ENCODE measurements at regions not wholly inside any gene's neighbourhood (a gene's known extent, or its start where the extent isn't known, plus 50 kb on each side); places are given as distances from the start of the nearest gene placed in this dataset.

- DNase-seq (ENCODE audit: low read depth): no peak
Measured at GRCh38 chr2:120898961-120899750, 163.5 kb downstream of the GLI2 start.

DNA sequence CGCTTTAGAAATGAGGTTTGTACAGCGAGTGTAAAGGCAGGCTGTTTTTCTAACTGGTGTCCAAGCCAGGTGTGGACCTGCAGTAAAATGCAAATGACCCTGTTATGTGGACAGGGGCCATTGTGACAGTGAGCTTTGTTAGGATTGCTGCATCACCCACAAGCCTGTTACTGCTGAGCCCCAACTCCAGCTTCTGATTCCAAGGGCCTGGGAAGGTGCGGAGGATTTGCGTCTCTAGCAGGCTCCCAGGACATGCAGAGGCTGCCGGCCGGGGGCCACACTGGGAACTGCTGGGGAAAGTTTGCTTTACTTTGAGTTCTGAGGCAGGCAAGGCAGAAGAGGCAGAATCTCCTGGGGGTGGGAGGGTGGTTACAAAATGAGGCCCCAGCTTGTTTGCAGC lies 164.1 kb downstream of the GLI2 start:
- no peak for DNase-seq (ENCODE audit: low read depth)

DNA sequence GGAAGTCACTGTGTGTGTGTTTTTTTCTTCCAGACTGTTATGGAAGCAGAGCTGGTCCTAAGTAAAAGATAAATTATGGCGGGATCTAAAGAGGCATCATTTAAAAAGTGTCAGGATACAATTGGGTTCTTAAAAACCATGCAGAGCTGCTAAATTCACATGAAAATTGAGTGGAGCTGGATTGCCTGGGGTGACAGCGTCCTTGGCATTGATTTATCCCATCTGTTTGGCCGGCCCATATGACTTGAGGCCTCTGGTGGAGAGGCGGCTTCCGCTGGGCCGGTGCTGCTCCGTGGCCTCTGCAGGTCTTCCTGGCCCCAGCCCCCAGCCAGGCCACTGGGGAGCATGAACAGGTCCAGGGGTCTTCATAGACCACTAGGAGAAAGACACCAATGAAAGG lies 165.5 kb downstream of the GLI2 start:
- no peak for DNase-seq (ENCODE audit: low read depth)

DNA sequence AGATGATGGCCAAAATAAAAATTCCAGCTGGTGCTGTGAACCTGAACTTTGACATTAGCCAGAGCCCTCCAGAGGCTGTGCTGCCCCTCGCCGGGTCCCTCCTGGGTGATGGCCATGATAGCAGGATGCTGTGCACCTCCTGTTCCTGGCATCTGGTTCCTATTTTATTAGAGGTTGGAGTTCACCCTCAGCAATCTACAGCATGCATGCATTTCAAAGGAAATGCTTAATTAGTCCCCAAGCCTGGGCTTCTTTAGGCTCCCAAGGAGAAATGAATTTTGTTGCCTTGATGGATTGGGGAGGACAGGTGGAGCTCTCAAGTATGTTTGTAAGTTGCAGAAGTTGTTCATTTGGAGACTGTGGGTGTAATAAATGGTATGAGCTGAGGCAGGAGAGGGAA lies 166.9 kb downstream of the GLI2 start:
- no peak for DNase-seq (ENCODE audit: low read depth)

DNA sequence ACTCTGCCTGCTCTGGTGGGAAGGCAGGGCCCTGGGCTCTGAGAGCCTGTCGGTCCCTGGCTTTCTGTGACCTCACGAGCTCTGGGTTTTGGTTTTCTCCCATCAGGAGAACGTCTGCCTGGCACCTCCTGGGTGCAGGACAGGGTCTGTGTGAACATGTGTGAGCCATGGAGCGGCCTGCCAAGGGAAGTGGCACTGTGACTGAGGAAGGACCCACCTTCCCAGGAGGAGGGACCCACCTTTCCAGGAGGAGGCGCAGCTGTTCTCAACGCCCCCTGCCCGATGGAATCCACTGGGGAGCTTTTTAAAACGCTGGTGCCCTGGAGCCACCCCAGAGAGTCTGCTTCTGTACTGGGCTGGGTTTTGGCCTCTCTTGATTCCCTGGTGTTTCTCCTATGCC lies 168.7 kb downstream of the GLI2 start:
- no peak for DNase-seq (ENCODE audit: low read depth)

GRCh38 chr2:120904830-120905234 lies 169.2 kb downstream of the GLI2 start:
- no peak for DNase-seq (ENCODE audit: low read depth)

GRCh38 chr2:120905298-120905697 lies 169.6 kb downstream of the GLI2 start:
- DNase-seq (ENCODE audit: low read depth): no peak

- DNase-seq (ENCODE audit: low read depth): no peak
Measured at GRCh38 chr2:120905824-120906571, 170.3 kb downstream of the GLI2 start.

- DNase-seq (ENCODE audit: low read depth): no peak
Measured at GRCh38 chr2:120906914-120907313, 171.2 kb downstream of the GLI2 start.

GRCh38 chr2:120907822-120908221 lies 172.2 kb downstream of the GLI2 start:
- peak; percentile 38 for DNase-seq (ENCODE audit: low read depth)

DNA sequence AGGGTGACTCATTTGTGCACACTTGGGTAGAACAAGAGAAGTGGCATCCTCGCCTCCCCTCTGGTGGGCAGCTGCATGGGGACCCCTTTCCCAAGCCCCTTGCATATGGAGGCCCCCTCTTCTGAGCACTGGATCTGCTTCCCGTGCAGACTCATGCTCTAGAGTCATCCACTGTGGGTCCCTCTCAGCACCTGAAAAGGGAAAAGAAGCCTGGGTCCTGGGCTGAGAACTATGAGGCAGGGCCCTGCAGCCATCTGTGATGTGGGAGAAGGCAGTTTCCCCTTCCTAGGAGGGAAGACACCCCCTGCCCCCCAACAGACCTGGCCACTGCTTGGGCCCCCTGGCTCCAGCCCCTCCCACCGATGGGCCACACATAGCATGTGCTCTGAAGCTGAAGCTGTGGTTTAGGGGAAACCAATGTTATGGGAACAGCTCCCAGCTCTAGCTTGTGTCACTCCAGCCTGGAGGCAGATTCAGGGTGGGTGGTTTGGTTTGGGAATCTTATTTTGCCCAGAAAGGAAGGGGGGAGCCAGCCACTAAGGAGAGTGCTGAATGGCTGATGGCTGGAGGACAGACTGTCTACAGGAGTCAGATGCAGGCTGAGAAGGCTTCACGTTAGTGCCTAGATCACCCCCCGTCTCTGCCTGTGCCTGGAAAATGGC lies 172.8 kb downstream of the GLI2 start:
- peak; percentile 42 for DNase-seq (ENCODE audit: low read depth)

- no peak for DNase-seq (ENCODE audit: low read depth)
Measured at GRCh38 chr2:120909102-120909501, 173.4 kb downstream of the GLI2 start.

DNA sequence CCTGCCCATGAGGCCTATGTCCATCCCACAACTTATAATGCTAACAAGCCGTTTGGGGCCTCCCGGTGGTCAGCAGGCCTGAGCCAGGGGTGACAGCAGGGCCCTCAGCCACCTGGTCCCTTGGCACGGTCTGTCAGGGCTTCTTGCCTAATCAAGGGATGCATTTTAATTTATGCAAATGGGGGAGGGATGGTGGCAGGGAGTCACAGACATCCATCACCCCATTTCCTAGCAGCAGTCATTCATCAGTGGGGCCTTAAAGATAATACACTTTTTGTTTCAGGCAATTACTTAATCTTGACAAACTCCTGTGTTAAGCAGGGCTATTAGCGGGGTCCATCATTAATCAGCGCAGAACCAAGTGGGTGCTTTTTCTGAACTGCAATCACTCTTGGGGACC lies 174.5 kb downstream of the GLI2 start:
- DNase-seq (ENCODE audit: low read depth): no peak

GRCh38 chr2:120910956-120911951 lies 175.6 kb downstream of the GLI2 start:
- DNase-seq (ENCODE audit: low read depth): peak; percentile 78

DNA sequence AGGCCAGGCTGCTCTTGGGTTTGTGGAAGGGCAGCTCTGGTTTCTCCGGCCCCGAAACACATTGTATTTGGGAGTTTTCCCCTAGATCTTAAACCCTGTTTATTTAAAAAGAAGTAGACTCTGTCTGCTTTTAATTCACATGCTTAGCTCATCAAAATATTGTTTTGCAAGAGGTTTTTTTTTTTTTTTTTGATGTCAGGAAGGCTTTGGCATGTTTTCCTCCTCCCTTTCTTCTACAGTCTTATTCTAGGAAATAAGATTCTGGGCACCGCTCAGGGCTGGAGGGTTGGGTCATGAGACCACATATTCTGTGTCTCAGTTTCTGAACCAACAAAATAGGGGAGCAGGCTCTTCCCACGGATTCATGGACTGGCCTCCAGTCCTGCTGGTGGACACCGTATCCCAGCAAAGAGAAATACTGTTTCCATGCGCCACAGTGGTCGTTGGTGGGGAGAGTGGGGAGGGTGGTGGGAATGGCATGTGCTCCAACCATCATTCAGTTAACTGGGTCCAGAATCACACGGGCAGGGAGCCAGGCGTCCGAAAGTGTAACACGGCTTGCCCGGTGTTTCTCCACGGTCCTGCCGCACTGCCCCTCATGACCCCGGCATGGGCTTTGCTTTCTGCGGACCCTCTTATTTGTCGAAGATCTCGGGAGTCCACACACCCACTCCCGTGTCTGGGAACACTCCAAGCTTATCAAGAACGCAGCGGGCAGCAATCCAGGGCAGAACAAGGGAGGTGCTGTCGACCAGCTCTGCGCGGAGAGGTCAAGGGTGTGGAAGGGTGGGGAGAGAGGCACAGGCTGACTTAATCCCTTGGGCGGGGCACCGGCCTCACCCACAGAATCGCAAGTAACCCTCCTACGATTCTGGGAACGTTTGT lies 176.7 kb downstream of the GLI2 start:
- DNase-seq (ENCODE audit: low read depth): peak; percentile 55

- no peak for DNase-seq (ENCODE audit: low read depth)
Measured at GRCh38 chr2:120913972-120914838, 178.5 kb downstream of the GLI2 start.

GRCh38 chr2:120914839-120915521 lies 179.3 kb downstream of the GLI2 start:
- peak; percentile 92 for DNase-seq (ENCODE audit: low read depth)

GRCh38 chr2:120915670-120916069 lies 180.0 kb downstream of the GLI2 start:
- DNase-seq (ENCODE audit: low read depth): no peak

GRCh38 chr2:120916446-120916845 lies 180.8 kb downstream of the GLI2 start:
- DNase-seq (ENCODE audit: low read depth): no peak
